HG02840 (cell line): ENCODE measurements at regions not wholly inside any gene's neighbourhood (a gene's known extent, or its start where the extent isn't known, plus 50 kb on each side); places are given as distances from the start of the nearest gene placed in this dataset.
A peak's percentile ranks its signal among the peaks of the same experiment; 100 is the strongest.

Source experiments
- ATAC-seq: cut with Tn5 transposase; IDR thresholded peaks from one replicate; pipeline ENCODE4 v1.9.1; 2021; ENCODE audit warnings: mild to moderate bottlenecking, moderate library complexity, moderate number of reproducible peaks; ENCODE audit not compliant: unreplicated experiment, low FRiP score

DNA sequence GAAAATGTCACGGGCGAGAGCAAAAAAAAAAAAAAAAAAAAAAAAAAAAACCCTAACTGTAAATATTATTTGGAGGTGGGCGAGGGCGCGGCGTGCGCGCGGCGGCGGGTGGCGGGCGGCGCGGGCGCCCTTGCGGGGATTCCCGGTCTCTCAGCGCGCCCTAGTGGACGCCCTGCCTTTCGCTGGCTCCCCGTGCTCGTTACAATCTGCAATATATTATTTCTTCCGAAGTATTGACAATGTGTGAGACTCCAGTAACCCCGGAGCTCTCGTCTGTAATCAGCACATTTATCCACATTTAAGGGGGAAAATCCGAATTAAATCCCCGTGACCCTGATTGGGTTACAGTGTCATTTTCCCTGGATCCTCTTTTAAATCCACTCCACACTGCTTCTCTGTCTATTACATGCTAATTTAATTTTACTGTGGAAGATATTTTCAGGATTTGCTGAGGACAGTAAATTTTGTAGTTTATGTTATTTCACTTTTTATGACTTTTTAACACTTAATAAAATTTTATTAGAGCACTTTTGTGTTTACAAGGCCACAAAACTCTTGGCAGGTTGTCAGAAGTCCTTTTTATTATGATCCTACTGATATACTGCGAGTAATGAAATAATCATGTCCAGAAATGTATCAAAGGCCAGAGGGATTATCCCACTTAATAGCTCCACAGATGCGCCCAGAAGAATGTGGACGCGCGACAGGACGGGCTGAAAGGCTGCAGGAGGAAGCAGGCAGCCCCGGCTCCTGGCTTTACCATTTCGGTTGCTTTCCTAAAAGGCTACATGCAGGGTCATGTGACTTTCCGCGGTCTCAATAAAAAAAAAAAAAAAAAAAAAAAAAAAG lies 369.1 kb downstream of the MTX2 start:
- ATAC-seq, result peak; percentile 65

- no peak for ATAC-seq
Observed at GRCh38 chr2:176639016-176639343, 369.7 kb downstream of the MTX2 start.

GRCh38 chr2:176639671-176640070 lies 370.4 kb downstream of the MTX2 start:
- no peak for ATAC-seq

GRCh38 chr2:176641436-176641835 lies 372.2 kb downstream of the MTX2 start:
- ATAC-seq, result no peak

GRCh38 chr2:176642074-176642473 lies 372.8 kb downstream of the MTX2 start:
- ATAC-seq, result peak; percentile 61

GRCh38 chr2:176643646-176644045 lies 374.4 kb downstream of the MTX2 start:
- ATAC-seq, result no peak

- no peak for ATAC-seq
Observed at GRCh38 chr2:176645494-176645893, 376.3 kb downstream of the MTX2 start.

DNA sequence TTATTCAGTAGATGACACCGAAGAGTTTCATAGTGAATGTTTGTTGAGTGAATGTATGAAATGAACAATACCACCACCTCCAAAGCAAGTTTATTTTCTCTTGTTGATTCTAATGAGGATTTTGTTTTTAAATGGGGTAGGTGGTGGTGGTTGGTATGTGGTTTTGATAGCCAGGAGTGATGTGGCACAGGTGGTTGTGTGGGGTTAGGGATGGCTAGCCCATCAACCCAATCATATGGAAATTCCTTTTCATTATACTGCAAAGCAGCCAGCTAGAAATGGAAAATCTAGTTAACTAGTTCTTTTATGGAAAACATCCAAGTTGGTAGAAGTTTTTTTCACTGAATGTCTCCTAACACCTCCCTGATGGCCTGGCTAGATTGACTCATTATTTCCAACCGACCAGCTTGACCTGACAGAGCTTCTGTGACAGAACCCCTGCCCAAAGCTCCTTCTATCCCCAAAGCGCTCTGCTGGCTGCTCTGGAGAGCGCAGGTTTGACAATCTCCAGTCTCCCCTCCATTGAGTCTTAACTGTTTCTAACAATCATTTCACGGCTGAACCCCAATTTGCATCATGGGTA lies 376.9 kb downstream of the MTX2 start:
- no peak for ATAC-seq

DNA sequence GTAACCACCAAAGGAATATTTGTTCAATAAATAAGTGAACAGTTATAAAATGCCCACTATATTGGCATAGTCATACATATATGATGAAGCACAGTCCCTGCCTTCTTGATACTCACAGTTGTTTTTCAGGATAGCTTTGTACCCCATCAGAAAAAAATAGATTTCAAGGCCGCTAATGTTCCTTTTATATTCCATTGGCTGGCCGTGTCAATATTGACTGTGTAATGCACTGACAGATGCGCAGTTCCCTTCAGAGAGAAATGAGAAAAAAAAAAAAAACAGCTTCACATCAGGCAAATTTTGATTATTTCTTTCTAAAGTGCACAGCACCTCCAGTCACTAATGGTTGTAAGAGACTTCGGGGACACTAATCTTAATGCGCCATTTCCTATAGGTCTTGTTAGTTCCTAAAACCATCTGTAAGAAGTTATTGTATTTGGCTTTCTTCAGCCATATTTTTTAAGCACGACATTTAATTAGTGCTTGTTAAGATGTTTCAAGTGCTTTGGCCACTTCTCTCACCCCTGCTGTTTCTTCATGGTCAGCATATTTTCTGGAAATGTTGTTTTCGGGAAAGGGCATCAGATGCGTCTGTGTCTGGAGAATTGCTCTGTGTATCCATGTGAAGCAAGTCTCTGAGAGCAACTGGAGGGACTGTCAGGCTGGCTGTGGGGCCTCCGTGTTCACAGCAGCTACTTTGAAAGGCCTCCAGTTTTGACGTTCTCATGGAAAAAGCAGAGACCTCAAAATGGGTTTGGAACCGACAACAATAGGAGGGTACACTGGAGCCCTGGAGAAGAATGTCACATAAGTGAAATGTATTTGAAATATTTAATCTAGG lies 378.3 kb downstream of the MTX2 start:
- ATAC-seq, result no peak

DNA sequence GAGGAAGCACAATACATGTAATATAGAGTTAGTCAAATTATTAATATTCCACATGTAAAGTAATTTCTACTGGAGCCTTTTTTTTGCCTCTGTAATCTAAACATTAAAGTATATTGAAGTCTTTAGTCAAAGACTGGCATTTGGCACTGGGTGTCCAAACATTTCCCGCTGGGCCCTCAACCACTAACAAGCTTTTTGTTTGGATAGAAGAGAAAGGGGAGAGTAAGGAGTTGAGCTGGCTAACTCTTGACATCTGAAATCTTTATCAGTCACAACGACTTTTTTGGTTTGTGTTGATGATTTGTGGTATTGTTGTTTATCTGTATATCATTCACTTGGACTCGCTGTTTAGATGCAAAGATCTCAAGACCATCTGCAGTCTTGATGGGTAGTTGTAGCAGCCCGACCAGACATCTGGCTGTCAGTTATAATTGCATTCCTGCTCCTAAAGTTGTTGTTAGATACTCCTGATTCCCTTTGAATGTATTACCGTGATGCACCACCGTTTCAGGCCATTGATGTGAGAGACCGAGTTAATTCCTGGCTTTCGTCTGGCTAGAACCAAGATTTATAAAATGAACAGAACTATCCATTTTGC lies 379.6 kb downstream of the MTX2 start:
- no peak for ATAC-seq

DNA sequence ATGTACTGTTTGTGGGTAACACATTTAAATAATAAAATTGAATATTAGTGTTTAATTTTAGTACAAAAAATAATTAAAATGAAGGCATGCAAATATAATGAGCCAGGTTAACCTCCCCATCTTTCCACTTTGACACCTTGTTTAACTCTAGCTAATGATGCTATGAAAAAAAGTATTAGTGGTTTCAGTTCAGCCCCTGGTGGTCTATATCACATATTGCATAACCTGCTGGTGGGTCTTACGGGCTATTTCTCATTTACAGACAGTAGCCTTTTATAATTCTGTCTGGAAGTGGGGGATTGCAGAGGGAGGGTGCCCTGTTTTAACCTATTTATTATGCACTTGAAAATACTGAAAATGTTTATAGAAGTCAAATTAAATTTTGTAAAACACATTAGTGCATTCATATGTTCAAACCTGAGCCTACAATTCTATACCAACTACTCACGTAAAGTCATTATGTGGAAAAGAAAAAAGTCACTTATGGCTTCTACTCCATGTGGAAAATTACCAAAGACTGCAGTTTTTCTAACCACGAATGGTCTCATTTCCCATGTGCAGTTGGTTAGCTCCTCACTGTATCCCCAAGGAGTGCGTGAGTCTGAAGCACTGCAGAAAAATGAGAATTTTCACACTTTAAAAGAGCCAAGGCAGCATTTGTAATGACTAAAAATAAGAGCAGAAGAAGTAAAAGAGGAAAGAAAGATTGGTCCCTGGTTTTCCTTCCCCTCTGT lies 381.0 kb downstream of the MTX2 start:
- no peak for ATAC-seq

GRCh38 chr2:176650838-176651555 lies 381.8 kb downstream of the MTX2 start:
- no peak for ATAC-seq

- ATAC-seq, result no peak
Observed at GRCh38 chr2:176652300-176653182, 383.3 kb downstream of the MTX2 start.

DNA sequence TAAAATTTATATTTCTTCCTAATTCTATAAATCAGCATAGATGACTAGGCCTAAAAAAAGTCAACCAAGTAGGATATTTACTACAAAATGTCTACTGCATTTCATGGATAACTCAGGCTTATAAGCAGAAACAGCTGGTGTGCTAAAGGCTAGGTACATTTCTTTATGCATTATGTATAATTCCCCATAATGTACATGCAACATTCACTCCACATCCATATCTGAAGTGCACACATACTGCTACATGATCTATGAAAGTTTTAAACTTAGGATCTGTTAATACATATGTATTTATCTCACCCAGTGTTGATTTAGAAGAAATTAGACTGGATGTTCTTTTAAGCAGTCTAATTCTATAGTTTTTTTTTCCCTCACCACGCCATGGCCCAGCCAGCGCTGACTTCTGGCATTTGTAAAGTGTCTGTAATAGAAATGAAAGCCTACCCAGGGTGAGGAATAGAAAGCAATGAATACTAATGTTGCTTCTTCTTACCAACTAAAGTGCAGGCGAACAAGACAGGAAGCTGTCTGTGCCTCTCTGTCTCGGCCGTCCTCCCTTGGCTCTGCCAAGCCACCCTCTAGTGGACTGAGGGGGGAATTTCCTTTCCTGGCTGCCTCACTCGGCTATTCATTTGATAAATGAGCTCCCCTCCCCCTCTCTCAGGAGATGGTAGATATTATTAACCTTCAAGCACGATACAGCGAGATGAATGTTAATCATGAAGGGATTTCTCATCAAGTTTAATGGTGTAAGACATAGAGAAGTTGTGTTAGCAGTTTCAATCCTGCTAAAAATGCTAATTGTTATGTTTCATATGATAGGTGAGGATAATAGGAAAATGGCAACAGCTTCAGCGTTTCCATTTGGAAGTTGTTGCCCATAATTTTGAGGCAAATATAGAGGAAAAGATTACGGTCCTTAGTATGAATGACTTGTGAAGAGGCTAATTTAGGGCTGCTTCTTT lies 384.5 kb downstream of the MTX2 start:
- peak; percentile 88 for ATAC-seq

- no peak for ATAC-seq
Observed at GRCh38 chr2:176656038-176656775, 387.0 kb downstream of the MTX2 start.

GRCh38 chr2:176656776-176657140 lies 387.5 kb downstream of the MTX2 start:
- ATAC-seq, result no peak

DNA sequence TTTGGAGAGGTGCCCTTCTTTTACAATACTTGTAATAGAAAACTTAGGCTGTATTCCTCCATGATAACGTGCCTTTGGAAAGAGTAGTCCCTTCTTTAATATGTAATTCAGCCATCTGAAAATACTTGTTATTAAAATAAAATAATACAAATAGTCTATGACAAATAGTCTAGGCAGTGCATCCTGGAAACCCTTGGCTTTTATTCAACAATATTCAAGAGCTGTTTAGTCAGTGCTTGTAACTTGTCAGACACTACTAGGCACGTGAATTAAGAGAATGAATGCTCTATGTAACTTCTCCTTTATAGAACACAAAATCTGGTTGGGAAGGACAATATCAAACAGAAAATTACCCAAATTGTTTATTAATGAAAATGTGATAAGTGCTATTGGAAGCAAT lies 388.2 kb downstream of the MTX2 start:
- no peak for ATAC-seq
